KOPT-K1 (cell line): ENCODE measurements at regions not wholly inside any gene's neighbourhood (a gene's known extent, or its start where the extent isn't known, plus 50 kb on each side); places are given as distances from the start of the nearest gene placed in this dataset.

Experiments used
- H3K27ac ChIP-seq: fragments of 200-600 bp; sonication (generic); 2 replicates; pipeline ENCODE4 v1.5.1; 2016; ENCODE audit warnings: antibody characterized with exemption, mild to moderate bottlenecking, low read depth, low read length; ENCODE audit not compliant: poor library complexity, severe bottlenecking
- H3K36me3 ChIP-seq: fragments of 200-600 bp; sonication (generic); 2 replicates; pipeline ENCODE4 v1.5.1; 2017; ENCODE audit warnings: antibody characterized with exemption, mild to moderate bottlenecking, low read length, moderate library complexity; ENCODE audit not compliant: insufficient read depth
- H3K9me3 ChIP-seq: fragments of 200-600 bp; sonication (generic); 2 replicates; pipeline ENCODE4 v1.5.1; 2017; ENCODE audit warnings: antibody characterized with exemption, low read length, mild to moderate bottlenecking; ENCODE audit not compliant: insufficient read depth, poor library complexity, severe bottlenecking

DNA sequence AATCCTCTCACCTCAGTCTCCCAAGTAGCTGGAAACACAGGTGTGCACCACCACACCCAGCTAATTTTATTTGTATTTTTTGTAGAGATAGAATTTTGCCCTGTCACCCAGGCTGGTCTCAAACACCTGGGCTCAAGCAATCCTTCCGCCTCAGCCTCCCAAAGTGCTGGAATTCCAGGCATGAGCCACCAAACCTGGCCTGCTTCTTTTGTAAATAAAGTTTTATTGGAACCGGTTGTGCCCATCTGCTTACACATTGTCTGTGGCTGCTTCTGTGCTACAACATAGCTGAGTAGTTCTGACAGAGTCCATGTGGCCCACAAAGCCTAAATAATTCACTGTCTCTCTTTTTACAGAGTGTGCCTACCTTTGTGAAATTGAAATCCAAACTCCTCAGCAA, 109.7 kb upstream of the NRSN1 start:
- Histone ChIP-seq H3K36me3 (no peaks in the 10 kb centered on the region), H3K9me3 (no peaks in the 10 kb centered on the region), H3K27ac (no peak overlapping the region)

GRCh38 chr6:24016857-24017256, 109.2 kb upstream of the NRSN1 start:
- Histone ChIP-seq H3K27ac (no peak overlapping the region), H3K9me3 (no peaks in the 10 kb centered on the region), H3K36me3 (no peaks in the 10 kb centered on the region)

- no peaks in the 10 kb centered on the region for H3K36me3 ChIP-seq
- no peaks in the 10 kb centered on the region for H3K9me3 ChIP-seq
- H3K27ac ChIP-seq = no peak overlapping the region
Observed at GRCh38 chr6:24019393-24019792, 106.6 kb upstream of the NRSN1 start.

GRCh38 chr6:24019830-24020229, 106.2 kb upstream of the NRSN1 start:
- Histone ChIP-seq H3K9me3 (no peaks in the 10 kb centered on the region), H3K27ac (no peak overlapping the region), H3K36me3 (no peaks in the 10 kb centered on the region)

- no peaks in the 10 kb centered on the region for H3K36me3 ChIP-seq
- H3K27ac ChIP-seq = no peak overlapping the region
- H3K9me3 ChIP-seq = no peaks in the 10 kb centered on the region
Observed at GRCh38 chr6:24026050-24026449, 100.0 kb upstream of the NRSN1 start.

DNA sequence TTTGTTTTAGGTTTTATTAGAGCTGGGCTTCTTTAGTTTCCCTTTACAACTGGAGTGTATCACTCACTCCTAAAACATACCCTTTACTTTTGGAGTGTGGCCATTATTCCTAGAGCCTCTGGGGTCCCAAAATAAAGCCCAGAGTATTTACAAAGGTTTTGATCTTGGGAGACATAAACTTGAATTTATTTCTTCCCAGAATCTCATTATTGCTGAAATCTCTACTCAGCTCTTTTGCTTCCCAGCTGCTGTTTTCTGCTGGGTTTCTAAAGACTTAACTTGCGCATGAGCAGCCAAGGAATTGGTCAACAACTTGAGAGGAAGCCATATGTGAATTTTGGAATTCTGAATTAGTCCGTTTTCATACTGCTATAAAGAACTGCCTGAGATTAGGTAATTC, 94.5 kb upstream of the NRSN1 start:
- no peak overlapping the region for H3K27ac ChIP-seq
- H3K9me3 ChIP-seq = no peaks in the 10 kb centered on the region
- no peaks in the 10 kb centered on the region for H3K36me3 ChIP-seq

GRCh38 chr6:24032896-24033688, 92.9 kb upstream of the NRSN1 start:
- no peaks in the 10 kb centered on the region for H3K9me3 ChIP-seq
- H3K27ac ChIP-seq = no peak overlapping the region
- no peaks in the 10 kb centered on the region for H3K36me3 ChIP-seq

GRCh38 chr6:24043848-24044247, 82.2 kb upstream of the NRSN1 start:
- H3K36me3 ChIP-seq = no peaks in the 10 kb centered on the region
- H3K9me3 ChIP-seq = no peaks in the 10 kb centered on the region
- H3K27ac ChIP-seq = no peak overlapping the region

- Histone ChIP-seq H3K36me3 (no peaks in the 10 kb centered on the region), H3K27ac (no peak overlapping the region), H3K9me3 (no peaks in the 10 kb centered on the region)
Observed at GRCh38 chr6:24051942-24052589, 73.9 kb upstream of the NRSN1 start.

DNA sequence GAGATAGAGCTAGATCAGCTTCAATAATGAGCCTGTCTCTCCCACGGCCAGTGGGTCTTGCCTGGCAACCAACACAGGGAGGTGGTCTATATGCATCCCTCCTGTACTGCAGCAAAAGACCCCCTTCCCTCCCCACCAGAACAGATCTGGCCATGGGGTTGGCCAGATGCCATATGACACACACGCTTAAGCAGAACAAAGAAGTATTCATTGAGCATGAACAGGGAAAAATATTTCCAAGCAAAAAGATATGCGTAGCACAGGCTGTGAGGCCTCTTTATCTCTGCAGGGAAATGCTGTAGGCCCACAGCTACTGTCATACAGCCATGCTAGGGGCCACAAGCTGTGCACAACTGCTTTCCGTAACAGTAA, 73.4 kb upstream of the NRSN1 start:
- H3K9me3 ChIP-seq = no peaks in the 10 kb centered on the region
- no peaks in the 10 kb centered on the region for H3K36me3 ChIP-seq
- H3K27ac ChIP-seq = no peak overlapping the region

GRCh38 chr6:24053057-24053456, 73.0 kb upstream of the NRSN1 start:
- H3K36me3 ChIP-seq = no peaks in the 10 kb centered on the region
- H3K9me3 ChIP-seq = no peaks in the 10 kb centered on the region
- no peak overlapping the region for H3K27ac ChIP-seq

- Histone ChIP-seq H3K36me3 (no peaks in the 10 kb centered on the region), H3K9me3 (no peaks in the 10 kb centered on the region), H3K27ac (no peak overlapping the region)
Observed at GRCh38 chr6:24054388-24054787, 71.6 kb upstream of the NRSN1 start.

DNA sequence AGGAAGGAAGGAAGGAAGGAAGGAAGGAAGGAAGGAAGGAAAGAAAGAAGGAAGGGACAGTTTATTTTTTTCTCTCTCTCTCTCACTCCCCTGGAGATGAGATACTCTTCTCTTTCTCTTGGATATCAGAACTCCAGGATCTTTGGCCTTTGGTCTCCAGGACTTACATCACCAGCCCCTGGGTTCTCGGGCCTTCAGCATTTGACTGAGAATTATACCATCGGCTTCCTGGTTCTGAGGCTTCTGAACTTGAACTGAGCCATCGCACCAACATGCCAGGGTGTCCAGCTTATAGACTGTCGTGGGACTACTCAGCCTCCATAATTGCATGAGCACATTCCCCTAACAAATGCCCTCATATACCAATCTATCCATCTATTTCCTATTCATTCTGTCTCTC, 69.4 kb upstream of the NRSN1 start:
- Histone ChIP-seq H3K36me3 (no peaks in the 10 kb centered on the region), H3K27ac (no peak overlapping the region), H3K9me3 (no peaks in the 10 kb centered on the region)

DNA sequence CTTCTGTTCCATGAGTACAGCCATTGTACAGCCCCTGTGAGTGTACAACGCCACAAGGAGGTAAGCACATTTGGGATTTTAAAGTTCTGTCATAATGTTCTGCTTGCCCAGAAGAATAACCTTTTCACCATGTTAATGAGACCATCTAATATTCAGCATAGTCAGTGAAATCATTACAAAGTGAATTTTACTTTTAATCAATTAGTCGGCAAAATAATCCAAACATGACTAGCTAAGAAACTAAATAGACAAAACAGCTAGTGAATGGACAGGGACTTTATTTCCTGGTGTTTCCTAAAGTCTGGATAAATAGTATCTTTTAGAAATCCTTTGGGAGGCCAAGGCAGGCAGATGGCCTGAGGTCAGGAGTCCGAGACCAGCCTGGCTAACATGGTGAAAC, 69.0 kb upstream of the NRSN1 start:
- Histone ChIP-seq H3K27ac (no peak overlapping the region), H3K36me3 (no peaks in the 10 kb centered on the region), H3K9me3 (no peaks in the 10 kb centered on the region)

DNA sequence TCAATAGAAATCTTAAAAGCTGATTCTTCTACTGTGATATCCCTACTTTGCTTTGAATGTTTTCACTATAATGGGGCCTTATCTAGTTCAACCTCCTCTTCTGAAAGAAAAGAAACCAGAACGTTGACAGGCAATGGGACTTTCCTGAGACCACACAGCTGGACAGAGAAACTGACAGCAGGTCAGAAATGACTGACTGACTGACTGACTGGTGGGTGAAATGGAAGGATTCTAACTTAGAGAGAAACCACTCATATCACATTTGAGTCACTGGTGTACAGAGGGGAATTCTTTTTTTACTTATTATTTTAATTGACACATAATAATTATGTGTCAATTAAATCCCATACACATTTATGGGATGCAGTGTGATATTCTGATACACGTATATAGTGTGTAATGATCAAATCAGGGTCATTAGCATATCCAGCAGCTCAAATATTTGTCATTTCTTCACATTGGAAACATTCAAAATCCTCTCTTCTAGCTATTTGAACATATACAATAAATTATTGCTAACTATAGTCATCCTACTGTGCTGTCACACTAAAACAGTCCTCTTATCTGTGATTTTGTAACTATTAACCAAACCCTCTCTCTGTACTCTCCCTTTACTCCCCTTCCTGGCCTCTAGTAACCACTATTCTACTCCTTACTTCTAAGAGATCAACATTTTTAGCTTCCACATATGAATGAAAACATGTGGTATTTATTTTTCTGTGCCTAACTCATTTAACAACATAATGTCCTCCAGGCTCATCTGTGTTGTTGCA, 64.8 kb upstream of the NRSN1 start:
- Histone ChIP-seq H3K36me3 (no peaks in the 10 kb centered on the region), H3K27ac (no peak overlapping the region), H3K9me3 (no peaks in the 10 kb centered on the region)
